ENCODE measurements at regions not wholly inside any gene's neighbourhood (a gene's known extent, or its start where the extent isn't known, plus 50 kb on each side); places are given as distances from the start of the nearest gene placed in this dataset.

DNA sequence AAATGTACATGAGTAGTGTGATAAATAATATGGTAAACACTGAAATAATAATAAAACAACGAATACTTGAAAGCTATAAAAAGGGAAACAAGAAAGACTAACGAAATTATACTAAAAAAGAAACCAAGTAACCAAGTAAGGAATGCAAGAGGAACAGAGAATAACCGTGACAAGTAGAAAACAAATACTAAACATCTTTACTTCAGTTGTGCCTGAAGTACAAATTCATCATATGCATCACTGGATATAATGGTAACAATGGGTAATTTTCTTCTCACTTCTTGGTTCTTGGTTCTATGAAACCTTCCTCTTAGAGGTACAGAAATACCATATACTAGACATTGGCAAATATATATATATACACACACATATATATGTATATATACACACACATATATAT lies 1093.6 kb upstream of the B3GALT2 start:
- Histone ChIP-seq H3K9me3 (ENCODE audit: low read depth, low read length) (no peaks in the 10 kb centered on the region), H3K4me1 (ENCODE audit: insufficient read depth, low read length) (no peaks in the 10 kb centered on the region), H3K4me3 (ENCODE audit: low read length) (no peak overlapping the region), H3K27me3 (ENCODE audit: insufficient read depth, low read length) (no peaks in the 10 kb centered on the region)

DNA sequence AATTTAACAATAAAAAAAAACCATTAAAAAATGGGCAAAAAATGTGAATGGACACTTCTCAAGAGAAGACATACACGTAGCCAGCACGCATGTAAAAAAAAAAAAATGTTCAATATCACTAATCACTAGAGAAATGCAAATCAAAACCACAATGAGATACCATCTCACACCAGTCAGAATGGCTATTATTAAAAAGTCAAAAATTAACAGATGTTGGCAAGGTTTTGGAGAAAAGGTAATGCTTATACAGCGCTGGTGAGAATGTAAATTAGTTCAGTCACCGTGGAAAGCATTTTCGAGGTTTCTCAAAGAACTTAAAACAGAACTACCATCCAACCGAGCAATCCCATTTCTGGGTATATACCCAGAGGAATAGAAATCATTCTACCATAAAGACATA lies 1091.5 kb upstream of the B3GALT2 start:
- no peaks in the 10 kb centered on the region for H3K27me3 ChIP-seq (ENCODE audit: insufficient read depth, low read length)
- no peaks in the 10 kb centered on the region for H3K4me1 ChIP-seq (ENCODE audit: insufficient read depth, low read length)
- H3K9me3 ChIP-seq (ENCODE audit: low read depth, low read length): no peaks in the 10 kb centered on the region
- no peak overlapping the region for H3K4me3 ChIP-seq (ENCODE audit: low read length)

DNA sequence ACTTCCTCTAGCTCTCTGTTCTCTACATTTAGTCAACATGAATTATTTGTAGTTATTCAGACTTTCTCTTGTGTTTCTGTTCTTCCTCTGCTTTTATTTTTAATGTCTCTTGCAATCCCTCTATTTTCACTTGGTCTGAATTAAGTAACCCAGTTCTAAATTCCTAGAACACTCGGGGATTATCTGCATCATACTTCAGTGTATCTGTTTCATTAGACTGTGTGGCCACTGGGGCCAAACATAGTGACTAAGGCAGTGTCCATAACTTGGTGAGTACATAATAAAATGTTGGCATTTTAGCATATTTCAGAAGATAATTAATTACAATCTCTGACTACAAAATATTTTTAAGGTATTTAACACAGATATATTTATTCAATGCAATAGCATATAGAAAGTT lies 1087.2 kb upstream of the B3GALT2 start:
- Histone ChIP-seq H3K9me3 (ENCODE audit: low read depth, low read length) (no peaks in the 10 kb centered on the region), H3K27me3 (ENCODE audit: insufficient read depth, low read length) (no peaks in the 10 kb centered on the region), H3K4me1 (ENCODE audit: insufficient read depth, low read length) (no peaks in the 10 kb centered on the region), H3K4me3 (ENCODE audit: low read length) (no peak overlapping the region)

DNA sequence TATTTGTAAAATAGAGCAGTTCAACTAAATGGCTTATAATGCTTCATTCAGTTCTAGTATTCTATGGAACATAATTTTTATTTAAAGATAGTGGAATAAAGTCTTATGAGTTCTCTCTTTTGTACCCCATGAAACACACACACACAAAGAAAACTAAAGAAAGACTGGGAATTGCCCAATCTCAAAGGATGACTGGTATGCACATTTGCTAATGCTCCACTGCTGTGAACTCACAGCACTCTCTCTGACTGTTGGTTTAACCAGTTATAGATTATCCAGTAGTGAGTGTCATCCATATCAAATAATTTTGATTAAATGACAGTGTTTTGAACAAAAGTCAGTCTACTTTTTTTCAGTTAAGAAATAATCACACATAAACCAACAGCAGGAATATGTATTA lies 1082.4 kb upstream of the B3GALT2 start:
- Histone ChIP-seq H3K4me3 (ENCODE audit: low read length) (no peak overlapping the region), H3K9me3 (ENCODE audit: low read depth, low read length) (no peaks in the 10 kb centered on the region), H3K27me3 (ENCODE audit: insufficient read depth, low read length) (no peaks in the 10 kb centered on the region), H3K4me1 (ENCODE audit: insufficient read depth, low read length) (no peaks in the 10 kb centered on the region)

DNA sequence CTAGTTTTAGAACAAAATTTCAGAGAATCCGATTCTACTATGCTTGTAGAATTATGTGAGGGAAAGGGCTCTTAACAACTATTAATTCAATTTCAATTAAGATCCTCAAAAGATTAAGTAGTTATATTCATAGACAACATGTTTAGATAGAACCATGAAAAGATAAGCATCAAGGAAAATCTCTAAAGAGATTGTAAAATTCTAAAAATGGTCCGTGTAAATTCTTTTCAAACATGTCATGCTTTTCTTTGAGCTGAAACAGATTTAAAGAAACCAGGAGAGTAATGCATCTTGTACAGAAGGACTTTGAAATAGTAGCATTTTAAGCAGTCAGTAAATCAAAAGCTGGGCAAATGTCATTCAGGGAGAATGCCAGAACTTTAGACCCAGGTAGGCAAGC lies 1080.6 kb upstream of the B3GALT2 start:
- Histone ChIP-seq H3K4me3 (ENCODE audit: low read length) (no peak overlapping the region), H3K27me3 (ENCODE audit: insufficient read depth, low read length) (no peaks in the 10 kb centered on the region), H3K4me1 (ENCODE audit: insufficient read depth, low read length) (no peaks in the 10 kb centered on the region), H3K9me3 (ENCODE audit: low read depth, low read length) (no peaks in the 10 kb centered on the region)

DNA sequence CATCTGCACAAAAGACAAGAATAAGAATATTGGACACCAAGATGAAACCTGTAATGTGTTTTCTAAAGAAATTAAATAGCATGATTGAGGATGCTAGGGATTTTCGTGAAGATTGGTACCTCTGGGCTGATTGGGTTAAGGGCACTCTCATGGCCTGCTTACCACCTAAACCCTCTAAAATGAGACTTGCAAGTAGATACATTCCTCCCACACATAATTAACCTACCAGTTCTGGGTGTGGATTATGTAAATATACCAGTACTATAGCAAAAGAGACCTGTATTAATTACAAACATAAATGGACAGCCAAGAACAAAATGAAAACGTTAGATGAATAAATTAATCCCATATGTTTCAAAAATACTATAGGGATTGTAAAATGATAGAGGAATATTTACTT lies 1069.6 kb upstream of the B3GALT2 start:
- Histone ChIP-seq H3K27me3 (ENCODE audit: insufficient read depth, low read length) (no peaks in the 10 kb centered on the region), H3K9me3 (ENCODE audit: low read depth, low read length) (no peaks in the 10 kb centered on the region), H3K4me1 (ENCODE audit: insufficient read depth, low read length) (no peaks in the 10 kb centered on the region), H3K4me3 (ENCODE audit: low read length) (no peak overlapping the region)

DNA sequence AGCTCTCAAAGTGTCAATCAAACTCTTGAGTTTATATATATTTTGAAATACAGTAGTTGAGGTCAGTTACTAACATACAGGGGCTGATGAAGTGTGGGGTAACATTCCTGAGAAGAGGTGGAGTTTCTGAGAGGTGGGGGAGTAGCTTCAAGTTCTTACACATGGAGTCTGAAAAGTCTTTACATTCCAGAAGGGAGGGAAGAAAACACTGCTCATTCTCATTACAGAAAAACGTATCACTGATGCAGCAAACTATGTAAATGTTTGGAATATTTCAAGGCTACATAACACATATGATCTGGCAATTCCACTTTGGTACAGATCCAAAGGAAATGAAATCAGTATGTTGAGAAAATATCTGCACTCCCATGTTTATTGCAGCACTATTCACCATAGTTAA lies 1065.8 kb upstream of the B3GALT2 start:
- no peaks in the 10 kb centered on the region for H3K9me3 ChIP-seq (ENCODE audit: low read depth, low read length)
- H3K27me3 ChIP-seq (ENCODE audit: insufficient read depth, low read length): no peaks in the 10 kb centered on the region
- H3K4me1 ChIP-seq (ENCODE audit: insufficient read depth, low read length): no peaks in the 10 kb centered on the region
- no peak overlapping the region for H3K4me3 ChIP-seq (ENCODE audit: low read length)

DNA sequence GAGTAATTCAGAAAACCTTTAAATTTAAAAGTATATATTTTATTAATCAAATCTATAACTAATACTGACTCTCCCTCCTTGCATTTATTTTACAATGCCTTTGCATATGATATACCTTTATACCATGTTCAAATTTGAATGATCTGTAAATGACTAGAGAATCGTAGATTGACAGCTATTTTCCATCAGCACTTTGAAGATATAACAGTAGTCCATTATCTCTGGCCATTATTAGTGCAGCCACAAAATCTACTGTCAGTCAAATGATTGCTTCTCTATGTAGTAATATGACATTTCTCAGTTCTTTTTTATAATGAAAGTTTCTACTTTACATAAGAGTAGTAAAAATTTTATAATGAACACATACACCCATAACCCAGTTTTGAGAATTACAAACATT lies 1054.8 kb upstream of the B3GALT2 start:
- no peaks in the 10 kb centered on the region for H3K9me3 ChIP-seq (ENCODE audit: low read depth, low read length)
- no peaks in the 10 kb centered on the region for H3K4me1 ChIP-seq (ENCODE audit: insufficient read depth, low read length)

DNA sequence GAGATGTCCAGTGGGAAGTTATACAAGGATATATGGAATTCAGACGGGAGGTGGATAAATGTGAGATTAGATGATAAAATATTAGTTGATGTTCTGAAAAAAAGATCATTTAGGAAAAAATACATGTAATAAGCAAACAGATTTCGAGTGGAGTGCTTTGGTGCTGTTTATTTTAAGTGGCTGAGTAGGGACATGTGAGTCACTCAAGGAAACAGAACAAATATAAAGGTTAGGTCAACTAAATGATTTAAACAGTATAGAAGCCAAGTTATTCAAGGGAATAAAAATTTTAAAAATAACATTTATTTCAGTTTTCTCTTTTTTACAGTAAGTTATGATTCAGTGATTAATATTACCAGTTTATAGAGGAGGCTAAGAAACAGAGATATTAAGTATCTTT lies 1046.7 kb upstream of the B3GALT2 start:
- no peaks in the 10 kb centered on the region for H3K27me3 ChIP-seq (ENCODE audit: insufficient read depth, low read length)
- H3K4me3 ChIP-seq (ENCODE audit: low read length): no peak overlapping the region
- no peaks in the 10 kb centered on the region for H3K4me1 ChIP-seq (ENCODE audit: insufficient read depth, low read length)
- H3K9me3 ChIP-seq (ENCODE audit: low read depth, low read length): no peaks in the 10 kb centered on the region

More for the DNA sequence above, 1054.8 kb upstream of the B3GALT2 start:
- Histone ChIP-seq H3K27me3 (ENCODE audit: insufficient read depth, low read length) (no peaks in the 10 kb centered on the region), H3K4me3 (ENCODE audit: low read length) (no peak overlapping the region)

DNA sequence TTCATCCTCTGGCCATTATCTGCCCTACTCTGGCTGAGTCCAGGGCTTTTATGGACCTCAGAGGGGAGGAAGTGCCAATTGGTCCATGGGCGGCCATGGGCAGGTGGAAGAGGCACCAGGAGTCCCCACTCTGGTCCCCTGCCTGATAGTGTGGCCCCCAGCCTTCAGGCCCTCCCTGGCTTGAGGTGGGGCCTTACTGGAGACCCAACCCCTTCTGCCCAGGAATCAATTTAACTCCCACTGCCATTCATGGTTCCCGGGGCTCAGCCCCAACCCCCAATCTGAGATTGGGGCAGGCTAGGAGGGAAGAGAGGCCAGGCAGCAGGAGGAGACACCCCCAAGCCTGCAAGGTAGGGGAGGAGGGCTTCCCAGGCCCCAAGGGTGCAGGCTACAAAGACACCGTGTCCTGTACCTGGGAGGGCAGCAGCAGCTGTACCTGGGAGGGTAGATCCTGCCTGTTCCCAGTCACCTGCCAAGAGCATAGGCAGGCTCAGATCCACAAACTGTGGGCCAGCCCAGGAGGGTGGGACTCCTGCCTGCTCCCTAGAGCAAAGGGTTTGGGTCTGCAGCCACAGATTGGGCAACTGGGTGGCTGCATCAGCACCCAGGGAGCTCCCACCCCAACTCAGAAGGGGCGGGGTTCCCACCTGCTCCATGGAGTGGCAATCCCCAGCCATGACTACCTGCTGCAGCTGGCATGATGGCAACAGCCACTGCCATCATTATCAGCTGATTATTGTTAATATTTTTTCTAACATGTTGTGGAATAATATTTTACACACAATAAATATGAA lies 1044.1 kb upstream of the B3GALT2 start:
- H3K4me3 ChIP-seq (ENCODE audit: low read length): no peak overlapping the region
- H3K4me1 ChIP-seq (ENCODE audit: insufficient read depth, low read length): peaks cover 5% of the 10 kb centered on the region
- H3K9me3 ChIP-seq (ENCODE audit: low read depth, low read length): no peaks in the 10 kb centered on the region
- H3K27me3 ChIP-seq (ENCODE audit: insufficient read depth, low read length): no peaks in the 10 kb centered on the region

DNA sequence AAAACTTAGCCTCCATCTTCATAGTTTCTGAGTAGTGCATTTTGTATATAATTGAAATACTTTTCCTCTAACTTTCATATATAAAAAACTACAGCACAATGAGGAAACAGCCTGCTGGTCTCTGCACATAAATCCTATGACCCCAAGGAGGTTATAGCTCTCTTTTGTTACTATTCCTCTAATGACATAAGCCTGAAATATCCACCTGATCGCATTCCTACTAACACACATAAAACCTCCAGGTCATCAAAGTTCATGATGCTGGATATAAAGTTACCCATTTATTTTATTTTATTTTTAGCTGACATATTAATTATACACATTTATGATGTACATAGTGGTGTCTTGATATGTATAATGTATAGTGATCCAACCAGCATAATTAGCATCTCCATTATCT lies 1042.0 kb upstream of the B3GALT2 start:
- peaks cover 5% of the 10 kb centered on the region for H3K4me1 ChIP-seq (ENCODE audit: insufficient read depth, low read length)
- no peak overlapping the region for H3K4me3 ChIP-seq (ENCODE audit: low read length)
- H3K27me3 ChIP-seq (ENCODE audit: insufficient read depth, low read length): no peaks in the 10 kb centered on the region
- no peaks in the 10 kb centered on the region for H3K9me3 ChIP-seq (ENCODE audit: low read depth, low read length)

DNA sequence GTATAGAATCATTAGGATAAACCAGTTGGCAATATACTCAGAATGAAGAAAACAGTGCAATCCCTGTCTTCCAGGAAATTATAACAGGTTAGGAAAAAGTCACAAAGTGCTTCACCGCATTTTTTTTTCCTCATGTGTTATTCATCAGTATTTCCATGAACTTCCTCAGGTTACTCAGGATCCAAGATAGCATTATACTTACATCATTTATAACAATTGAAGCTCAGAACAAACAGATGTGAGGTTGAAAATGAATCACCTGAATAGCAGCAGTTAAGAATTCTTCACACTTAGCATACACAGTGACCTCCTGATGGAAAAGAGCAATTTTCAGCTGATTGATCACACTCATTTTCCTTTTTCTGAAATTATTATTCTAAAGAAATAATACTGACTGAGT lies 1040.7 kb upstream of the B3GALT2 start:
- H3K4me1 ChIP-seq (ENCODE audit: insufficient read depth, low read length): peaks cover 5% of the 10 kb centered on the region

DNA sequence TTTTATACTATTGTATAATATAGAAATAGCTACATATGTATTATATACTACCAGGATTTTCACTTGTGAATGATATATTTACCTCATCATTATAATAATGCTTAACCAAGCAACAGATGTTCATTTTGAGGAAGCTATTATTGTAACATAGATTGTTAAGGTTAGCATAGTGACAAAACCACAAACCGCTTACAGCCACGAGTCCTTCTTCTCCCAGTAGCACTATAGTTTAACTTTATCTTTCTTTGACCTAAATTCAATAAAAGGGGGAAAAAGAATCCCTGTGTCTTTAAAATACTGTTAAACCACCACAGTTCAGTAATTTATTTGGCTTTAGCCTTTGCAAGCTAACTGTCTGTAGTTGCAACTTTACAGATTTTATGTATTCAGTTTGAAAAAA lies 1039.4 kb upstream of the B3GALT2 start:
- no peak overlapping the region for H3K4me3 ChIP-seq (ENCODE audit: low read length)
- peaks cover 4% of the 10 kb centered on the region for H3K27me3 ChIP-seq (ENCODE audit: insufficient read depth, low read length)
- H3K9me3 ChIP-seq (ENCODE audit: low read depth, low read length): peaks cover 5% of the 10 kb centered on the region
- peaks cover 5% of the 10 kb centered on the region for H3K4me1 ChIP-seq (ENCODE audit: insufficient read depth, low read length)

More for the DNA sequence above, 1040.7 kb upstream of the B3GALT2 start:
- peaks cover under 1% of the 10 kb centered on the region for H3K27me3 ChIP-seq (ENCODE audit: insufficient read depth, low read length)
- peaks cover 5% of the 10 kb centered on the region for H3K9me3 ChIP-seq (ENCODE audit: low read depth, low read length)
- H3K4me3 ChIP-seq (ENCODE audit: low read length): no peak overlapping the region

DNA sequence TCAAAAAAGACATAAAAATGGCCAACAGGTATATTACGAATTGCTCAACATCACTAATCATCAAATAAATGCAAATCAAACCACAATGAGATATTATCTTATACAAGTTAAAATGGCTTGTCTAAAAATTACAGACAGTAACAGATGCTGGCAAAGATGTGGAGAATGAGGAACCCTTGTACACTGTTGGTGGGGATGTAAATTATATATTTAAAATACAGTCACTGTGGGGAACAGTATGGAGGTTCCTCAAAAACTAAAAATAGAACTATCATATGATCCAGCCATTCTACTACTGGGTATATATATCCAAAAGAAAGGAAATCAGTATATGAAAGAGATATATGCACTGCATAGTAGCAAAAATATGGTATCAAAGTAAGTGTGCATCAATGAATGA lies 1037.2 kb upstream of the B3GALT2 start:
- no peak overlapping the region for H3K4me3 ChIP-seq (ENCODE audit: low read length)

DNA sequence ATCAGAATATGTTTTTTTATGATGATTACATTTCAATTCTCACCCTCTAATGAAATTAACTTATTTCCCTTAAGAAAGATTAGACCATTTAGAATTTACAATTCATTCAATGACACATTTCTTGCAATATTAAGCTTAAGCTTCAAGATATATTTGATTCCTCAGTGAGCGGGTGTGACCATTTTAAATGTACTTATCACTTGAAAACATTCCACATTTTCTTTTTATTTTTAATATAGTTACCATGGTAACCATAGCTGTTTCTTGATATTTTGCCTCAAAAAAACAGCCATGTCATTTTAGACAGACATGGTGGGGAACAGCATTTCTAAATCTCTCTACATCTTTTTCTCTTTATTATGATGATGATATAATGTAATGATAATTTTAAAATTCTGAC lies 1029.0 kb upstream of the B3GALT2 start:
- Histone ChIP-seq H3K4me1 (ENCODE audit: insufficient read depth, low read length) (no peaks in the 10 kb centered on the region), H3K4me3 (ENCODE audit: low read length) (no peak overlapping the region), H3K9me3 (ENCODE audit: low read depth, low read length) (no peaks in the 10 kb centered on the region), H3K27me3 (ENCODE audit: insufficient read depth, low read length) (no peaks in the 10 kb centered on the region)

More for the DNA sequence above, 1037.2 kb upstream of the B3GALT2 start:
- Histone ChIP-seq H3K4me1 (ENCODE audit: insufficient read depth, low read length) (peaks cover 5% of the 10 kb centered on the region), H3K27me3 (ENCODE audit: insufficient read depth, low read length) (peaks cover 4% of the 10 kb centered on the region), H3K9me3 (ENCODE audit: low read depth, low read length) (peaks cover 5% of the 10 kb centered on the region)

DNA sequence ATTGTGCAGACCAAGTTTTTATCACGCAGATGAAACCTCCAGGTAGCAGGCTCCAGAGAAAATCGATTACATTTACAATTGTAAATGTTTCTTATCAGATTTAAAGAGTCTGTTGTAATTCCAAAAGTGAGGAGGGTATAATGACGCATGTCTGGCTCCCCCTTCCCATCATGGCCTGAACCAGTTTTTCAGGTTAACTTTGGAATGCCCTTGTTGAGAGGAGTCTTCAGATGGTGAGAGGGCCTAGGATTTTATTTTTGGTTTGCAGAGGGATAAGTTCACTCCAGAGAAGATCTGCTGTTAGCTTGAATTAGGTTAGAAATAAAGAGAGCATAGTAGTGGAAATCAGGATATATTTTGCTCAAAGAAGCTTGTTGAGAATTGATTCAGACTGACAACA lies 1028.3 kb upstream of the B3GALT2 start:
- Histone ChIP-seq H3K4me3 (ENCODE audit: low read length) (no peak overlapping the region), H3K9me3 (ENCODE audit: low read depth, low read length) (no peaks in the 10 kb centered on the region), H3K4me1 (ENCODE audit: insufficient read depth, low read length) (no peaks in the 10 kb centered on the region), H3K27me3 (ENCODE audit: insufficient read depth, low read length) (no peaks in the 10 kb centered on the region)

Data from mononuclear cell (primary cell).